Liver (tissue), 8 donors: ENCODE measurements at regions not wholly inside any gene's neighbourhood (a gene's known extent, or its start where the extent isn't known, plus 50 kb on each side); places are given as distances from the start of the nearest gene placed in this dataset.

ENCODE experiments used
- DNase-seq: peaks from one replicate; pipeline ENCODE4 v3.0.0-alpha.2; 2017; ENCODE audit warnings: low spot score
- H3K27ac ChIP-seq, 2 donors: one replicate each; pipeline ENCODE4 v1.7.0; 2013; ENCODE audit warnings: inconsistent platforms in 2 of 2, low read length in 2 of 2, control low read depth in 1 of 2, low read depth in 1 of 2, mild to moderate bottlenecking in 1 of 2
- H3K27me3 ChIP-seq, 4 donors: one replicate each; pipeline versions ENCODE4 v1.6.1 to v1.7.0; 2013; ENCODE audit warnings: low read length in 3 of 4, inconsistent platforms in 1 of 4, mild to moderate bottlenecking in 1 of 4, moderate library complexity in 1 of 4; ENCODE audit not compliant: control insufficient read depth in 4 of 4, insufficient read depth in 4 of 4
- H3K36me3 ChIP-seq, 4 donors: one replicate each; pipeline versions ENCODE4 v1.6.1 to v1.7.0; 2013; ENCODE audit warnings: low read length in 3 of 4, mild to moderate bottlenecking in 3 of 4, low read depth in 1 of 4, moderate library complexity in 1 of 4; ENCODE audit not compliant: control insufficient read depth in 4 of 4, insufficient read depth in 3 of 4
- H3K4me1 ChIP-seq, 4 donors: one replicate each; pipeline versions ENCODE4 v1.6.1 to v1.7.0; 2013; ENCODE audit warnings: low read length in 3 of 4, mild to moderate bottlenecking in 3 of 4, moderate library complexity in 1 of 4; ENCODE audit not compliant: control insufficient read depth in 4 of 4, insufficient read depth in 4 of 4
- H3K4me3 ChIP-seq, 3 donors: one replicate each; pipeline versions ENCODE4 v1.6.1 to v1.7.0; 2013; ENCODE audit warnings: low read length in 3 of 3, control low read depth in 1 of 3, low read depth in 1 of 3, mild to moderate bottlenecking in 1 of 3
- H3K9ac ChIP-seq, 2 donors: one replicate each; pipeline ENCODE4 v1.7.0; 2013; ENCODE audit warnings: low read length in 2 of 2, mild to moderate bottlenecking in 2 of 2, moderate library complexity in 2 of 2, control low read depth in 1 of 2, low read depth in 1 of 2
- H3K9me3 ChIP-seq, 4 donors: one replicate each; pipeline versions ENCODE4 v1.6.1 to v1.7.0; 2013; ENCODE audit warnings: low read length in 3 of 4; ENCODE audit not compliant: control insufficient read depth in 4 of 4
- EGR1 ChIP-seq, 2 donors: IDR thresholded peaks; 2 replicates each; pipeline ENCODE4 v1.6.1; 2016 to 2018; ENCODE audit warnings: antibody characterized with exemption in 2 of 2, low read depth in 2 of 2
- FOXA1 ChIP-seq: IDR thresholded peaks from 2 replicates; pipeline ENCODE4 v1.6.1; 2016; ENCODE audit warnings: antibody characterized with exemption
- FOXA2 ChIP-seq: IDR thresholded peaks from 2 replicates; pipeline ENCODE4 v1.6.1; 2016; ENCODE audit warnings: antibody characterized with exemption
- GABPA ChIP-seq, 2 donors: IDR thresholded peaks in 1 of 2; conservative IDR thresholded peaks in 1 of 2; 2 replicates each; pipeline ENCODE4 v1.6.1; 2016; ENCODE audit warnings: antibody characterized with exemption in 2 of 2, mild to moderate bottlenecking in 1 of 2, moderate library complexity in 1 of 2
- HNF4A ChIP-seq, 2 donors: conservative IDR thresholded peaks; 2 replicates each; pipeline ENCODE4 v1.6.1; 2016; ENCODE audit warnings: antibody characterized with exemption in 2 of 2, mild to moderate bottlenecking in 2 of 2
- HNF4G ChIP-seq: IDR thresholded peaks from 2 replicates; pipeline ENCODE4 v1.6.1; 2016; ENCODE audit warnings: antibody characterized with exemption
- JUND ChIP-seq, 2 donors: IDR thresholded peaks; 2 replicates each; pipeline ENCODE4 v1.6.1; 2016; ENCODE audit warnings: antibody characterized with exemption in 2 of 2
- NR2F2 ChIP-seq: IDR thresholded peaks from 2 replicates; pipeline ENCODE4 v1.6.1; 2016; ENCODE audit warnings: antibody characterized with exemption
- RAD21 ChIP-seq, 2 donors: IDR thresholded peaks; 2 replicates each; pipeline ENCODE4 v1.6.1; 2016; ENCODE audit warnings: antibody characterized with exemption in 2 of 2, mild to moderate bottlenecking in 2 of 2
- RXRA ChIP-seq, 2 donors: IDR thresholded peaks; 2 replicates each; pipeline ENCODE4 v1.6.1; 2017 to 2018; ENCODE audit warnings: antibody characterized with exemption in 2 of 2, mild to moderate bottlenecking in 1 of 2
- SP1 ChIP-seq: IDR thresholded peaks from 2 replicates; pipeline ENCODE4 v1.6.1; 2018; ENCODE audit warnings: antibody characterized with exemption, mild to moderate bottlenecking
- TAF1 ChIP-seq: conservative IDR thresholded peaks from 2 replicates; pipeline ENCODE4 v1.6.1; 2016; ENCODE audit warnings: antibody characterized with exemption, mild to moderate bottlenecking
- YY1 ChIP-seq: IDR thresholded peaks from 2 replicates; pipeline ENCODE4 v1.6.1; 2016; ENCODE audit warnings: antibody characterized with exemption, mild to moderate bottlenecking
- WGBS: extraction: QIAGEN DNeasy Blood & Tissue Kit; methylation state at CpG from one replicate; pipeline ENCODE4 v1.1.7; 2013; 5-methylcytosine and 5-hydroxymethylcytosine counted together
- TF ChIP-seq, protein P1 (sequence below): IDR thresholded peaks from 2 replicates; pipeline ENCODE4 v1.6.1; 2016; ENCODE audit warnings: antibody characterized with exemption
- TF ChIP-seq, protein P2 (sequence below): fragments of 150-350 bp; IDR thresholded peaks from 2 replicates; pipeline ENCODE4 v1.5.1; 2017; ENCODE audit warnings: improper control_type of control experiment, low read depth, low read length; ENCODE audit not compliant: missing input control
- TF ChIP-seq, protein P3 (sequence below): IDR thresholded peaks from 2 replicates; pipeline ENCODE4 v1.6.1; 2016; ENCODE audit warnings: antibody characterized with exemption
- TF ChIP-seq, protein P4 (sequence below): IDR thresholded peaks from 2 replicates; pipeline ENCODE4 v1.6.1; 2016; ENCODE audit warnings: antibody characterized with exemption
- TF ChIP-seq, protein P5 (sequence below): IDR thresholded peaks from 2 replicates; pipeline ENCODE4 v1.6.1; 2016; ENCODE audit warnings: antibody characterized with exemption, mild to moderate bottlenecking
- donor health status: healthy.
- donor health status: healthy.
- donor health status: healthy.
- donor health status: healthy.
- donor health status: healthy.

DNA sequence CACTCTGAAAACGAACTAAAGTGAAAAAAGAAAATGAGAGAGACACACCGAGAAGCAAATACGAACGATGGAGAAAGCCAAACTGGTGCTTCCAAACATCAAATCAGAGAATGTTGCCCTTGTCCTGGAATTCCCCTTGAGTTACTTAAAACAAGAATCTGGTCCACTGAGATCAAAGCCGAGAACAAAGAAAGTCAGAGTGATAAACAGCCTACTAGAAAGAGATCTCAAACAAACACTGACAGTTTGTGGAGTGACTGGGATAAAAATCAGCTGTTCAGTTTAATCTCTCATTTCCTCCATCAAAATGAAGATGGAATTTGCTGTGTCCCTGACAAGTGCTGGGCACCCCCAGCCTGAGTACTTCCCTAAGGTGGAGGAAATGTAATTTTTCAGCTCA, 582.6 kb downstream of the NR2F1-AS1 start:
- Histone ChIP-seq H3K27ac (no peak overlapping the region), H3K9ac (no peak overlapping the region)
- DNase-seq, result no peak

DNA sequence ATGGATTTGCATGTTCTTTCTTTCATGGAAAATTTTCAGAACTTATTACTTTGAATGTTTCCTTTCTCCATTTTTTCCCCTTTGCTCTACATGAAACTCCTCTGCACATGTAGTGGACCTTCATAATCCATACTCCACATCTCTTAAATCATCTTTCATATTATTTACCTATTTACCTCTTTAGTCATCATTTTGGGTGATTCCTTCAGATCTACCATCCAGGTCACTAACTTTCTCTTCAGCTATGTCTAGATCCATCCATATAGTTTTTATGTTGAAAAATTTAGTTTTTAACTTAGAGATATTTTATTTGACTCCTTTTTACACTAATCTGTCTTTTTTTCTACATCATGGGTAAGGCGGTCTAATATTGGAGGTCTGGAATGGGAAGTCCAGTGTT, 586.6 kb downstream of the NR2F1-AS1 start:
- H3K36me3 ChIP-seq, result no peaks in the 10 kb centered on the region
- no peak for DNase-seq
- H3K4me1 ChIP-seq, result no peaks in the 10 kb centered on the region
- H3K27ac ChIP-seq, result no peak overlapping the region
- no peak overlapping the region for H3K4me3 ChIP-seq
- H3K9me3 ChIP-seq, result no peaks in the 10 kb centered on the region
- H3K9ac ChIP-seq, result no peak overlapping the region
- WGBS, result 99% methylated on average over 1 of the region's 1 CpG
- H3K27me3 ChIP-seq, result no peaks in the 10 kb centered on the region
- no peak for TF ChIP-seq FOXA2
- no peak for TF ChIP-seq FOXA1
- TF ChIP-seq, protein P1, sequence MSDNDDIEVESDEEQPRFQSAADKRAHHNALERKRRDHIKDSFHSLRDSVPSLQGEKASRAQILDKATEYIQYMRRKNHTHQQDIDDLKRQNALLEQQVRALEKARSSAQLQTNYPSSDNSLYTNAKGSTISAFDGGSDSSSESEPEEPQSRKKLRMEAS, result no peak
- TF ChIP-seq, protein P2, sequence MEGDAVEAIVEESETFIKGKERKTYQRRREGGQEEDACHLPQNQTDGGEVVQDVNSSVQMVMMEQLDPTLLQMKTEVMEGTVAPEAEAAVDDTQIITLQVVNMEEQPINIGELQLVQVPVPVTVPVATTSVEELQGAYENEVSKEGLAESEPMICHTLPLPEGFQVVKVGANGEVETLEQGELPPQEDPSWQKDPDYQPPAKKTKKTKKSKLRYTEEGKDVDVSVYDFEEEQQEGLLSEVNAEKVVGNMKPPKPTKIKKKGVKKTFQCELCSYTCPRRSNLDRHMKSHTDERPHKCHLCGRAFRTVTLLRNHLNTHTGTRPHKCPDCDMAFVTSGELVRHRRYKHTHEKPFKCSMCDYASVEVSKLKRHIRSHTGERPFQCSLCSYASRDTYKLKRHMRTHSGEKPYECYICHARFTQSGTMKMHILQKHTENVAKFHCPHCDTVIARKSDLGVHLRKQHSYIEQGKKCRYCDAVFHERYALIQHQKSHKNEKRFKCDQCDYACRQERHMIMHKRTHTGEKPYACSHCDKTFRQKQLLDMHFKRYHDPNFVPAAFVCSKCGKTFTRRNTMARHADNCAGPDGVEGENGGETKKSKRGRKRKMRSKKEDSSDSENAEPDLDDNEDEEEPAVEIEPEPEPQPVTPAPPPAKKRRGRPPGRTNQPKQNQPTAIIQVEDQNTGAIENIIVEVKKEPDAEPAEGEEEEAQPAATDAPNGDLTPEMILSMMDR, result no peak
- TF ChIP-seq HNF4G, result no peak
- no peak for TF ChIP-seq NR2F2
- TF ChIP-seq HNF4A (conservative IDR thresholded peaks at IDR 0.05), result no peak
- no peak for TF ChIP-seq RAD21 (IDR thresholded peaks at IDR 0.05)
- no peak for TF ChIP-seq EGR1 (IDR thresholded peaks at IDR 0.05; ENCODE audit: low read depth in 2 of 2)
- TF ChIP-seq JUND (IDR thresholded peaks at IDR 0.05), result no peak
- no peak for TF ChIP-seq TAF1
- no peak for TF ChIP-seq SP1

More for the DNA sequence above, 582.6 kb downstream of the NR2F1-AS1 start:
- H3K4me1 ChIP-seq, result no peaks in the 10 kb centered on the region
- TF ChIP-seq HNF4A (conservative IDR thresholded peaks at IDR 0.05), result no peak
- no peak for TF ChIP-seq GABPA (IDR thresholded peaks at IDR 0.05 in 1 of 2, conservative IDR thresholded peaks at IDR 0.05 in 1 of 2)
- TF ChIP-seq, protein P1, result no peak
- no peak for TF ChIP-seq YY1
- TF ChIP-seq, protein P3, sequence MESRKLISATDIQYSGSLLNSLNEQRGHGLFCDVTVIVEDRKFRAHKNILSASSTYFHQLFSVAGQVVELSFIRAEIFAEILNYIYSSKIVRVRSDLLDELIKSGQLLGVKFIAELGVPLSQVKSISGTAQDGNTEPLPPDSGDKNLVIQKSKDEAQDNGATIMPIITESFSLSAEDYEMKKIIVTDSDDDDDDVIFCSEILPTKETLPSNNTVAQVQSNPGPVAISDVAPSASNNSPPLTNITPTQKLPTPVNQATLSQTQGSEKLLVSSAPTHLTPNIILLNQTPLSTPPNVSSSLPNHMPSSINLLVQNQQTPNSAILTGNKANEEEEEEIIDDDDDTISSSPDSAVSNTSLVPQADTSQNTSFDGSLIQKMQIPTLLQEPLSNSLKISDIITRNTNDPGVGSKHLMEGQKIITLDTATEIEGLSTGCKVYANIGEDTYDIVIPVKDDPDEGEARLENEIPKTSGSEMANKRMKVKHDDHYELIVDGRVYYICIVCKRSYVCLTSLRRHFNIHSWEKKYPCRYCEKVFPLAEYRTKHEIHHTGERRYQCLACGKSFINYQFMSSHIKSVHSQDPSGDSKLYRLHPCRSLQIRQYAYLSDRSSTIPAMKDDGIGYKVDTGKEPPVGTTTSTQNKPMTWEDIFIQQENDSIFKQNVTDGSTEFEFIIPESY, result no peak
- no peak for TF ChIP-seq FOXA1
- no peak for TF ChIP-seq JUND (IDR thresholded peaks at IDR 0.05)
- TF ChIP-seq SP1, result no peak
- TF ChIP-seq FOXA2, result no peak
- no peak for TF ChIP-seq HNF4G
- TF ChIP-seq, protein P4, sequence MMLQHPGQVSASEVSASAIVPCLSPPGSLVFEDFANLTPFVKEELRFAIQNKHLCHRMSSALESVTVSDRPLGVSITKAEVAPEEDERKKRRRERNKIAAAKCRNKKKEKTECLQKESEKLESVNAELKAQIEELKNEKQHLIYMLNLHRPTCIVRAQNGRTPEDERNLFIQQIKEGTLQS, result no peak
- TF ChIP-seq, protein P2, result no peak
- no peak for TF ChIP-seq NR2F2
- TF ChIP-seq RXRA (IDR thresholded peaks at IDR 0.05), result no peak
- TF ChIP-seq, protein P5, sequence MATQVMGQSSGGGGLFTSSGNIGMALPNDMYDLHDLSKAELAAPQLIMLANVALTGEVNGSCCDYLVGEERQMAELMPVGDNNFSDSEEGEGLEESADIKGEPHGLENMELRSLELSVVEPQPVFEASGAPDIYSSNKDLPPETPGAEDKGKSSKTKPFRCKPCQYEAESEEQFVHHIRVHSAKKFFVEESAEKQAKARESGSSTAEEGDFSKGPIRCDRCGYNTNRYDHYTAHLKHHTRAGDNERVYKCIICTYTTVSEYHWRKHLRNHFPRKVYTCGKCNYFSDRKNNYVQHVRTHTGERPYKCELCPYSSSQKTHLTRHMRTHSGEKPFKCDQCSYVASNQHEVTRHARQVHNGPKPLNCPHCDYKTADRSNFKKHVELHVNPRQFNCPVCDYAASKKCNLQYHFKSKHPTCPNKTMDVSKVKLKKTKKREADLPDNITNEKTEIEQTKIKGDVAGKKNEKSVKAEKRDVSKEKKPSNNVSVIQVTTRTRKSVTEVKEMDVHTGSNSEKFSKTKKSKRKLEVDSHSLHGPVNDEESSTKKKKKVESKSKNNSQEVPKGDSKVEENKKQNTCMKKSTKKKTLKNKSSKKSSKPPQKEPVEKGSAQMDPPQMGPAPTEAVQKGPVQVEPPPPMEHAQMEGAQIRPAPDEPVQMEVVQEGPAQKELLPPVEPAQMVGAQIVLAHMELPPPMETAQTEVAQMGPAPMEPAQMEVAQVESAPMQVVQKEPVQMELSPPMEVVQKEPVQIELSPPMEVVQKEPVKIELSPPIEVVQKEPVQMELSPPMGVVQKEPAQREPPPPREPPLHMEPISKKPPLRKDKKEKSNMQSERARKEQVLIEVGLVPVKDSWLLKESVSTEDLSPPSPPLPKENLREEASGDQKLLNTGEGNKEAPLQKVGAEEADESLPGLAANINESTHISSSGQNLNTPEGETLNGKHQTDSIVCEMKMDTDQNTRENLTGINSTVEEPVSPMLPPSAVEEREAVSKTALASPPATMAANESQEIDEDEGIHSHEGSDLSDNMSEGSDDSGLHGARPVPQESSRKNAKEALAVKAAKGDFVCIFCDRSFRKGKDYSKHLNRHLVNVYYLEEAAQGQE, result no peak
- no peak for TF ChIP-seq TAF1
- no peak for TF ChIP-seq RAD21 (IDR thresholded peaks at IDR 0.05)
- H3K4me3 ChIP-seq, result no peak overlapping the region
- no peaks in the 10 kb centered on the region for H3K36me3 ChIP-seq
- 58% methylated on average over 5 of the region's 5 CpGs for WGBS
- H3K27me3 ChIP-seq, result no peaks in the 10 kb centered on the region
- H3K9me3 ChIP-seq, result no peaks in the 10 kb centered on the region
